Breast epithelium (tissue), 4 donors: ENCODE measurements at regions not wholly inside any gene's neighbourhood (a gene's known extent, or its start where the extent isn't known, plus 50 kb on each side); places are given as distances from the start of the nearest gene placed in this dataset.

Source experiments
- DNase-seq, 2 donors: peaks; one replicate each; pipeline ENCODE4 v3.0.0-alpha.2; 2019; ENCODE audit warnings: low spot score in 2 of 2
- H3K27ac ChIP-seq, 2 donors: fragments of 200-600 bp; sonication (generic) in 1 of 2; one replicate each; pipeline ENCODE4 v1.5.1; 2016 to 2019; ENCODE audit warnings: mild to moderate bottlenecking in 1 of 2
- H3K27me3 ChIP-seq, 2 donors: fragments of 200-600 bp; sonication (generic) in 1 of 2; one replicate each; pipeline versions ENCODE4 v1.5.1 to v1.6.0; 2017 to 2019; ENCODE audit warnings: control low read depth in 1 of 2, mild to moderate bottlenecking in 1 of 2
- H3K36me3 ChIP-seq: fragments of 200-600 bp; one replicate; pipeline ENCODE4 v1.5.1; 2019
- H3K4me1 ChIP-seq, 2 donors: fragments of 200-600 bp; sonication (generic); one replicate each; pipeline ENCODE4 v1.5.1; 2016 to 2019; ENCODE audit warnings: control low read depth in 1 of 2
- H3K4me3 ChIP-seq, 3 donors: fragments of 200-600 bp; sonication (generic); 1 replicate in 2 of 3; 2 replicates in 1 of 3; pipeline ENCODE4 v1.5.1; 2016 to 2019; ENCODE audit warnings: mild to moderate bottlenecking in 3 of 3, moderate library complexity in 2 of 3
- H3K9me3 ChIP-seq, 2 donors: fragments of 200-600 bp; sonication (generic) in 1 of 2; one replicate each; pipeline ENCODE4 v1.5.1; 2016 to 2019; ENCODE audit warnings: control low read depth in 1 of 2
- POLR2A ChIP-seq: fragments of 450-650 bp; IDR thresholded peaks from one replicate; pipeline ENCODE4 v1.6.1; 2016; ENCODE audit warnings: antibody characterized with exemption, mild to moderate bottlenecking, moderate library complexity
- POLR2AphosphoS5 ChIP-seq, 3 donors: sonication (generic); formaldehyde crosslinking; IDR thresholded peaks; one replicate each; pipeline ENCODE4 v1.6.1; 2017; ENCODE audit warnings: antibody characterized with exemption in 3 of 3
- intact Hi-C: fragments of 100-400 bp; cut with DNase I; formaldehyde crosslinking; loops from one replicate; pipeline ENCODE4 v1.15.1; 2023; ENCODE audit warnings: low total_unique reads
- TF ChIP-seq, protein P1 (sequence below), 3 donors: fragments of 450-650 bp; IDR thresholded peaks; one replicate each; pipeline ENCODE4 v1.5.1; 2016 to 2017; ENCODE audit warnings: antibody characterized with exemption in 3 of 3, mild to moderate bottlenecking in 3 of 3, moderate library complexity in 3 of 3

DNA sequence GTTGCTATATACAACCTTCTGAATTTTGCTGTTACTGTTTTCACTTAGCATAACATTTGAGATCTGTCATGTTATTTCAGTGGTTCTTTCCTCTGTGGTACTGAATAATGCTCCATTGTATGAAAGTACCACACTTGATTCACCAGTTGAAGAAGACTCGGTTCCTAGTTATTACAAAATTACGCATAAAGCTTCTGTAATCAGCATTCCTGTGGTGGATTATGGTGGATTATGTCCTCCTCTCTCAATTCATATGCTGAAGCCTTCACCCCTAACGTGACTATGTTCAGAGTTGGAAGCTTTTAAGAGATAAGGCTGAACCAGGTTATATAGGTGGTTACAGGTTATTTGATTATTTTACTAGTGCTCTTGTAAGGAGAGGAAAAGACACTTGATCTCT is 2143.5 kb upstream of the AGA start:
- peaks cover 0 to 3% of the 10 kb centered on the region in 2 donors for H3K9me3 ChIP-seq
- no peaks in the 10 kb centered on the region for H3K27me3 ChIP-seq
- no peak for DNase-seq
- no peak overlapping the region for H3K4me3 ChIP-seq
- TF ChIP-seq POLR2A (no peak), POLR2AphosphoS5 (IDR thresholded peaks at IDR 0.05) (no peak)
- TF ChIP-seq, protein P1, sequence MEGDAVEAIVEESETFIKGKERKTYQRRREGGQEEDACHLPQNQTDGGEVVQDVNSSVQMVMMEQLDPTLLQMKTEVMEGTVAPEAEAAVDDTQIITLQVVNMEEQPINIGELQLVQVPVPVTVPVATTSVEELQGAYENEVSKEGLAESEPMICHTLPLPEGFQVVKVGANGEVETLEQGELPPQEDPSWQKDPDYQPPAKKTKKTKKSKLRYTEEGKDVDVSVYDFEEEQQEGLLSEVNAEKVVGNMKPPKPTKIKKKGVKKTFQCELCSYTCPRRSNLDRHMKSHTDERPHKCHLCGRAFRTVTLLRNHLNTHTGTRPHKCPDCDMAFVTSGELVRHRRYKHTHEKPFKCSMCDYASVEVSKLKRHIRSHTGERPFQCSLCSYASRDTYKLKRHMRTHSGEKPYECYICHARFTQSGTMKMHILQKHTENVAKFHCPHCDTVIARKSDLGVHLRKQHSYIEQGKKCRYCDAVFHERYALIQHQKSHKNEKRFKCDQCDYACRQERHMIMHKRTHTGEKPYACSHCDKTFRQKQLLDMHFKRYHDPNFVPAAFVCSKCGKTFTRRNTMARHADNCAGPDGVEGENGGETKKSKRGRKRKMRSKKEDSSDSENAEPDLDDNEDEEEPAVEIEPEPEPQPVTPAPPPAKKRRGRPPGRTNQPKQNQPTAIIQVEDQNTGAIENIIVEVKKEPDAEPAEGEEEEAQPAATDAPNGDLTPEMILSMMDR (IDR thresholded peaks at IDR 0.05): no peak
- H3K27ac ChIP-seq: no peak overlapping the region
- intact Hi-C loops: no loop called here
- no peaks in the 10 kb centered on the region for H3K36me3 ChIP-seq
- no peaks in the 10 kb centered on the region for H3K4me1 ChIP-seq

DNA sequence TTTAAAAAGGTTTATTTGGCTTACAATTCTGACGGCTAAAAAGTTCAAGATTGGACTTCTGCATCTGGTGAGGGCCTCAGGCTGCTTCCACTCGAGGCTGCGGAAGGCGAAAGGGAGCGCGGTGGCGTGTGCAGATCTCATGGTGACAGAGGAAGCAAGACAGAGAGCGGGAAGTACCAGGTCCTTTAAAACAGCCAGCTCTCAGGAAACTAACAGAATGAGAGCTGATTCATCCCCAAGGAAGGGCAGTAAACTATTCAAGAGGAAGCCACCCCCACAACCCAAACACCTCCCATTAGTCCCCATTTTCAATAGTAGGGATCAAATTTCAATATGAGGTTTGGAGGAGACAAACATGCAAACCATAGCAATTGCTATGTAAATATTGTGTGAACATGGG is 2144.2 kb upstream of the AGA start:
- intact Hi-C loops: no loop called here
- Histone ChIP-seq H3K27me3 (no peaks in the 10 kb centered on the region), H3K9me3 (no peaks in the 10 kb centered on the region), H3K4me1 (no peaks in the 10 kb centered on the region), H3K27ac (no peak overlapping the region), H3K4me3 (no peak overlapping the region), H3K36me3 (no peaks in the 10 kb centered on the region)
- TF ChIP-seq, protein P1 (IDR thresholded peaks at IDR 0.05): no peak
- TF ChIP-seq POLR2AphosphoS5 (IDR thresholded peaks at IDR 0.05) (no peak), POLR2A (no peak)
- DNase-seq: no peak

DNA sequence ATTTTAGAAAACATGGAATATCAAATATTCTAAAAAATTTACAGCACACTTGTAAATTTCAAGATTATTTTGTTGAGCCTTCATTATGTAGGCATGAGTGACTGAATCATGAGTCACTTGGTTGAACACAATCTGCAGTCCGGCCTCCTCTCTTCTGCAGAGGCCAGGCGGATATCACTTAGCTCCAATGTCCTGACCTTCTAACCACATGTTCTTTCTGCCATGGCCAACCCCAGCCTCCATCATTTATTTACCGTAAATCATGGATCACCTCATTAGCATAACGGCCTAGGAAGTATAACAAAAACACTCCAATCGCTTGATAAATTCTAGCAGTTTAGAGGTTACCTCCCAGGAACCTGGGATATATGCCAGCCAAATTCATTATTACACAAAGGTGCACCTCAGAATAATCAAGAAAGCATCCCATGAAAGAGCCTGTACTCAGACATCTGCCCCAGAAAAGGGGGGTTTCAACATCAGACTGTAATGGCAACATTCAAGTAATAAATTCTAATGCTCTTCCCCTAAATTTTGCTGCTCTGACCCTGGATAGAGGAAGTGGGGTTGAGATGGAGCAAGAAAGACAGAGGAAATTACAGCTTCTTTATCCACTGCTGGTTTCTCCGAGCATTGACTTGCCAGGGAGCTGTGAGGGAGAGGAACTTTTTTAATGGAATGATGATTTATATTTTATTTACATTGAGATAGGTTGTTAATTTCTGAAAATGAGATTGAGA is 2153.6 kb upstream of the AGA start:
- Histone ChIP-seq H3K4me3 (no peak overlapping the region), H3K27ac (no peak overlapping the region), H3K4me1 (no peaks in the 10 kb centered on the region), H3K27me3 (no peaks in the 10 kb centered on the region), H3K9me3 (no peaks in the 10 kb centered on the region), H3K36me3 (no peaks in the 10 kb centered on the region)
- intact Hi-C loops: no loop called here
- DNase-seq: no peak
- TF ChIP-seq, protein P1 (IDR thresholded peaks at IDR 0.05): no peak
- TF ChIP-seq POLR2A (no peak), POLR2AphosphoS5 (IDR thresholded peaks at IDR 0.05) (no peak)

DNA sequence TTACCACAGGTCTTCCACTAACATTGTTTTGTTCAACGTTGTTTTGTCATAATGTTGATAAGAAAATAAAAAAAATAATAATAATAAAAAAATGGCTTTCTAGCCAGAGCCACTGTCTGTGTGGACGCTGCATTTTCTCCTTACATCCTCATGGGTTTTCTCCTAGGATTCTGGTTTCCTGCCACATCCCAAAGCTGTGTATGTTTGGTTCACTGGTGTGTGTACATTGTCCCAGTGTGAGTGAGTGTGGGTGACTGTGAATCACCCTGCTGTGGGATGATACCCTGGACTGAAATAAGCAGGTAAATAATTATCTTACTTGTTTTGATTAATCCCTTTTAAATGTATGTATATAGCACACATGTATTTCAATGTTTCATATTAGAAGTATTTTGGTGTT is 2154.4 kb upstream of the AGA start:
- H3K4me1 ChIP-seq: no peaks in the 10 kb centered on the region

DNA sequence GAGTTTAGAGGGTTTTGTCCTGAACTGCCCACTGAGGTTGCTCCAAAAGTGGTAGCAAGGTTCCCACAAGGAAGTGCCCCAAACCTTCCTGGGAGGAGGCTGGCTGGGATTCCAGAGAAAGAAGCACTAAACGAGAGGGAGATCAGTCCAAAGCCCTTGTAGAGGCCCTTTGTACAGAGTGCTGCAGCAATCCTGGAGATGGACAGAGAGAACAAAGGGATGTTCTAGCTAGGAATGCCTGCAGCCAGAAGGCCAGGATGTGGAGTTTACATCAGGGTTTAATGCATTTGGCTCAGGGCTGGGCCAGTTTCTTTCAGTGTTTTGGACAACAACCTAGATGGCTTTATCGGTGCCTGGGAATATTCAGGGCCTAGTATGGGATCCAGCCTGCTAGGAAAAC is 2155.1 kb upstream of the AGA start:
- H3K9me3 ChIP-seq: no peaks in the 10 kb centered on the region
- no peaks in the 10 kb centered on the region for H3K36me3 ChIP-seq
- no peak for DNase-seq
- no peaks in the 10 kb centered on the region for H3K4me1 ChIP-seq
- intact Hi-C loops: no loop called here
- no peak for TF ChIP-seq POLR2AphosphoS5 (IDR thresholded peaks at IDR 0.05)
- no peak for TF ChIP-seq POLR2A
- TF ChIP-seq, protein P1 (IDR thresholded peaks at IDR 0.05): no peak
- no peaks in the 10 kb centered on the region for H3K27me3 ChIP-seq
- no peak overlapping the region for H3K27ac ChIP-seq
- H3K4me3 ChIP-seq: no peak overlapping the region

More for the DNA sequence above, 2154.4 kb upstream of the AGA start:
- Histone ChIP-seq H3K4me3 (no peak overlapping the region), H3K27me3 (no peaks in the 10 kb centered on the region), H3K9me3 (no peaks in the 10 kb centered on the region), H3K27ac (no peak overlapping the region), H3K36me3 (no peaks in the 10 kb centered on the region)
- intact Hi-C loops: no loop called here
- no peak for DNase-seq
- TF ChIP-seq POLR2AphosphoS5 (IDR thresholded peaks at IDR 0.05) (no peak), POLR2A (no peak)
- TF ChIP-seq, protein P1 (IDR thresholded peaks at IDR 0.05): no peak
